ENCODE measurements at regions not wholly inside any gene's neighbourhood (a gene's known extent, or its start where the extent isn't known, plus 50 kb on each side); places are given as distances from the start of the nearest gene placed in this dataset.

GRCh38 chr11:70776914-70777532, 378.7 kb downstream of the CTTN start:
- TF ChIP-seq CTCF (conservative IDR thresholded peaks at IDR 0.05 in 1 of 2, IDR thresholded peaks at IDR 0.05 in 1 of 2; ENCODE audit: low read depth in 1 of 2, low read length in 2 of 2) (no peak), EZH2 (IDR thresholded peaks at IDR 0.05; ENCODE audit: low read length, missing control alignments) (no peak)
